SK-N-SH (cell line): ENCODE measurements at regions not wholly inside any gene's neighbourhood (a gene's known extent, or its start where the extent isn't known, plus 50 kb on each side); places are given as distances from the start of the nearest gene placed in this dataset.

Source experiments
- CTCF ChIA-PET: fragments of 300-600, 350-600 bp; formaldehyde crosslinking; extraction: SDS; loops from one replicate; lab custom pipeline; 2021; lab: Yijun Ruan, JAX
- POLR2A ChIA-PET: fragments of 350-600 bp; sonication (Branson Sonifier 250); formaldehyde crosslinking; extraction: SDS; loops from one replicate; lab custom pipeline; 2020; ENCODE audit warnings: antibody characterized with exemption, inconsistent platforms; lab: Yijun Ruan, JAX
- DNase-seq: peaks from one replicate; pipeline ENCODE4 v3.0.0; 2012
- H2AFZ ChIP-seq: fragments of 200-600 bp; sonication (generic); 2 replicates; pipeline ENCODE4 v1.8.1; 2016; ENCODE audit warnings: antibody characterized with exemption, mild to moderate bottlenecking, low read depth
- H3F3A ChIP-seq: fragments of 200-600 bp; sonication (generic); replicated peaks from 2 replicates; pipeline ENCODE3; 2016; ENCODE audit warnings: antibody characterized with exemption, mild to moderate bottlenecking; ENCODE audit not compliant: insufficient read depth
- H3K27ac ChIP-seq, 2 experiments: fragments of 200-500 bp in 1 of 2; fragments of 200-600 bp in 1 of 2; sonication (Bioruptor generic) in 1 of 2; sonication (generic), shearing (Covaris generic) in 1 of 2; 2 replicates each; pipeline versions ENCODE4 v1.5.1 to v1.6.1; 2014 to 2016; ENCODE audit warnings: low read depth in 2 of 2, inconsistent platforms in 1 of 2, low read length in 1 of 2, mild to moderate bottlenecking in 1 of 2, mixed read lengths in 1 of 2
- H3K27me3 ChIP-seq: fragments of 200-600 bp; sonication (generic), shearing (Covaris generic); 2 replicates; pipeline ENCODE4 v1.6.1; 2016; ENCODE audit warnings: mixed run types; ENCODE audit not compliant: insufficient read depth
- H3K36me3 ChIP-seq, 2 experiments: fragments of 200-500 bp in 1 of 2; fragments of 200-600 bp in 1 of 2; sonication (Bioruptor generic) in 1 of 2; sonication (generic) in 1 of 2; replicated peaks in 1 of 2; 2 replicates each; pipeline versions ENCODE3 to v1.5.1; 2014 to 2016; ENCODE audit warnings: low read length in 1 of 2, mild to moderate bottlenecking in 1 of 2; ENCODE audit not compliant: insufficient read depth in 2 of 2, control insufficient read depth in 1 of 2
- H3K4me1 ChIP-seq, 2 experiments: fragments of 200-500 bp in 1 of 2; fragments of 200-600 bp in 1 of 2; sonication (Bioruptor generic) in 1 of 2; sonication (generic), shearing (Covaris generic) in 1 of 2; 2 replicates each; pipeline versions ENCODE4 v1.5.1 to v1.6.1; 2014 to 2016; ENCODE audit warnings: low read depth in 1 of 2, low read length in 1 of 2, mixed run types in 1 of 2; ENCODE audit not compliant: insufficient read depth in 2 of 2, control insufficient read depth in 1 of 2
- H3K4me2 ChIP-seq: fragments of 200-600 bp; sonication (generic), shearing (Covaris generic); 2 replicates; pipeline ENCODE4 v1.6.1; 2017; ENCODE audit warnings: mixed run types
- H3K4me3 ChIP-seq, 2 experiments: fragments of 200-500 bp in 1 of 2; fragments of 200-600 bp in 1 of 2; sonication (Bioruptor generic) in 1 of 2; sonication (generic), shearing (Covaris generic) in 1 of 2; 2 replicates each; pipeline versions ENCODE4 v1.5.1 to v1.8.1; 2014 to 2016; ENCODE audit warnings: low read depth in 2 of 2, inconsistent platforms in 1 of 2, low read length in 1 of 2, mild to moderate bottlenecking in 1 of 2, mixed read lengths in 1 of 2, moderate library complexity in 1 of 2
- H3K79me2 ChIP-seq: fragments of 200-600 bp; sonication (generic); 2 replicates; pipeline ENCODE4 v1.8.1; 2017; ENCODE audit warnings: mild to moderate bottlenecking; ENCODE audit not compliant: insufficient read depth
- H3K9ac ChIP-seq: fragments of 200-600 bp; sonication (generic); 2 replicates; pipeline ENCODE4 v1.6.1; 2017; ENCODE audit warnings: mixed run types
- H3K9me2 ChIP-seq: fragments of 200-600 bp; sonication (generic); 2 replicates; pipeline ENCODE4 v1.6.1; 2017; ENCODE audit warnings: mixed run types
- H3K9me3 ChIP-seq: fragments of 200-600 bp; sonication (generic); 2 replicates; pipeline ENCODE4 v1.6.1; 2017; ENCODE audit warnings: mixed run types, mild to moderate bottlenecking, moderate library complexity
- H4K20me1 ChIP-seq: fragments of 200-600 bp; sonication (generic); 2 replicates; pipeline ENCODE4 v1.6.1; 2017; ENCODE audit warnings: mild to moderate bottlenecking, mixed run types; ENCODE audit not compliant: insufficient read depth
- CHD2 ChIP-seq: fragments of 150-350 bp; IDR thresholded peaks from 2 replicates; pipeline ENCODE4 v1.6.1; 2018; ENCODE audit warnings: low read length; ENCODE audit not compliant: partially characterized antibody
- EP300 ChIP-seq, 2 experiments: IDR thresholded peaks; 2 replicates each; pipeline versions ENCODE4 v1.4.0 to v1.6.1; 2012; ENCODE audit warnings: borderline replicate concordance in 1 of 2, low read depth in 1 of 2, low read length in 1 of 2
- EZH2phosphoT487 ChIP-seq: fragments of 200-600 bp; sonication (generic); IDR thresholded peaks from 2 replicates; pipeline ENCODE4 v1.6.1; 2017; ENCODE audit warnings: low read depth, mixed run types, mild to moderate bottlenecking, antibody characterized with exemption, moderate library complexity, borderline replicate concordance
- FOSL2 ChIP-seq: IDR thresholded peaks from 2 replicates; pipeline ENCODE4 v1.4.0; 2012; ENCODE audit warnings: low read depth, mild to moderate bottlenecking, moderate library complexity, borderline replicate concordance
- FOXJ3 ChIP-seq: sonication (generic); formaldehyde crosslinking; IDR thresholded peaks from 2 replicates; pipeline ENCODE4 v1.5.1; 2020; ENCODE audit warnings: mild to moderate bottlenecking, missing genetic modification reagents
- FOXM1 ChIP-seq: IDR thresholded peaks from 2 replicates; pipeline ENCODE4 v1.4.0; 2012; ENCODE audit warnings: low read depth, mild to moderate bottlenecking
- GABPA ChIP-seq: IDR thresholded peaks from 2 replicates; pipeline ENCODE4 v1.4.0; 2012; ENCODE audit warnings: low read depth, mild to moderate bottlenecking
- JUND ChIP-seq: IDR thresholded peaks from 2 replicates; pipeline ENCODE4 v1.4.0; 2012
- MEF2A ChIP-seq: IDR thresholded peaks from 2 replicates; pipeline ENCODE4 v1.4.0; 2012; ENCODE audit warnings: low read depth, borderline replicate concordance
- MXI1 ChIP-seq: IDR thresholded peaks from 2 replicates; pipeline ENCODE4 v1.6.1; 2012; ENCODE audit warnings: mild to moderate bottlenecking, low read depth, low read length, improper control_type of control experiment
- NFIC ChIP-seq: IDR thresholded peaks from 2 replicates; pipeline ENCODE4 v1.4.0; 2012; ENCODE audit warnings: borderline replicate concordance
- NRF1 ChIP-seq: IDR thresholded peaks from 2 replicates; pipeline ENCODE4 v1.6.1; 2012; ENCODE audit warnings: low read depth, mild to moderate bottlenecking, low read length
- SIN3A ChIP-seq: IDR thresholded peaks from 2 replicates; pipeline ENCODE4 v1.6.1; 2012; ENCODE audit warnings: low read depth, mild to moderate bottlenecking, low read length, moderate library complexity, borderline replicate concordance
- TEAD4 ChIP-seq: IDR thresholded peaks from 2 replicates; pipeline ENCODE4 v1.4.0; 2012; ENCODE audit warnings: mild to moderate bottlenecking, borderline replicate concordance; ENCODE audit not compliant: insufficient read depth
- USF2 ChIP-seq: fragments of 150-350 bp; IDR thresholded peaks from 2 replicates; pipeline ENCODE4 v1.6.1; 2017; ENCODE audit warnings: antibody characterized with exemption, low read length, low read depth, borderline replicate concordance
- WGBS: methylation state at CpG from one replicate; pipeline ENCODE4 v1.1.6; 2017; ENCODE audit warnings: low lambda C conversion rate; 5-methylcytosine and 5-hydroxymethylcytosine counted together
- TF ChIP-seq, protein P1 (sequence below): IDR thresholded peaks from 2 replicates; pipeline ENCODE4 v1.4.0; 2012; ENCODE audit warnings: low read depth, borderline replicate concordance
- TF ChIP-seq, protein P2 (sequence below): fragments of 150-350 bp; IDR thresholded peaks from 2 replicates; pipeline ENCODE4 v1.6.1; 2016; ENCODE audit warnings: mild to moderate bottlenecking, low read depth, low read length
- TF ChIP-seq, protein P3 (sequence below): IDR thresholded peaks from 2 replicates; pipeline ENCODE4; 2012

DNA sequence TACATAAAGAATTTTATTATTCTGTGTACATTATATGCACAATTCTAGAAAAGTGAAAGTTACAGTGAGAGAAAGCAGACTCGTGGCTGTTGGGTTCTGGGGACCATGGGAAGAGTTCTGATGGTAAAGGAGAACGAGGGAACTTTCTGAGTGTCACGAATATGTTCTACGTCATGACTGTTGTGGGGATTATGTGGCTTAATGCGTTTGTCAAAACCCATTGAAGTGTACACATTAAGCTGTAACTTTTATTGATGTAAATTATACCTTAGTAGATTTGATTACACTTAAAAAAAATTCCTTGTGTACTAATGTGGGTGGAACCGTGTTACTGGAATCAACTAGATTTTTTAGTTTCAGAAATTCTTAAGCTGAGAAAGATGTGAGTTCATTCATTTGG lies 426.1 kb downstream of the DSC3 start:
- Histone ChIP-seq H3K36me3 (no peaks in the 10 kb centered on the region), H4K20me1 (no peaks in the 10 kb centered on the region), H3K9ac (no peak overlapping the region), H3K79me2 (no peaks in the 10 kb centered on the region; the same call in 1 of the 2 replicates), H3K4me2 (no peak overlapping the region), H3K27ac (no peak overlapping the region), H2AFZ (no peak overlapping the region), H3K4me1 (no peaks in the 10 kb centered on the region), H3K9me3 (no peaks in the 10 kb centered on the region), H3F3A (no peaks in the 10 kb centered on the region), H3K9me2 (no peaks in the 10 kb centered on the region), H3K27me3 (no peaks in the 10 kb centered on the region), H3K4me3 (no peak overlapping the region)
- TF ChIP-seq, protein P1, sequence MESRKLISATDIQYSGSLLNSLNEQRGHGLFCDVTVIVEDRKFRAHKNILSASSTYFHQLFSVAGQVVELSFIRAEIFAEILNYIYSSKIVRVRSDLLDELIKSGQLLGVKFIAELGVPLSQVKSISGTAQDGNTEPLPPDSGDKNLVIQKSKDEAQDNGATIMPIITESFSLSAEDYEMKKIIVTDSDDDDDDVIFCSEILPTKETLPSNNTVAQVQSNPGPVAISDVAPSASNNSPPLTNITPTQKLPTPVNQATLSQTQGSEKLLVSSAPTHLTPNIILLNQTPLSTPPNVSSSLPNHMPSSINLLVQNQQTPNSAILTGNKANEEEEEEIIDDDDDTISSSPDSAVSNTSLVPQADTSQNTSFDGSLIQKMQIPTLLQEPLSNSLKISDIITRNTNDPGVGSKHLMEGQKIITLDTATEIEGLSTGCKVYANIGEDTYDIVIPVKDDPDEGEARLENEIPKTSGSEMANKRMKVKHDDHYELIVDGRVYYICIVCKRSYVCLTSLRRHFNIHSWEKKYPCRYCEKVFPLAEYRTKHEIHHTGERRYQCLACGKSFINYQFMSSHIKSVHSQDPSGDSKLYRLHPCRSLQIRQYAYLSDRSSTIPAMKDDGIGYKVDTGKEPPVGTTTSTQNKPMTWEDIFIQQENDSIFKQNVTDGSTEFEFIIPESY, result no peak
- TF ChIP-seq, protein P2, sequence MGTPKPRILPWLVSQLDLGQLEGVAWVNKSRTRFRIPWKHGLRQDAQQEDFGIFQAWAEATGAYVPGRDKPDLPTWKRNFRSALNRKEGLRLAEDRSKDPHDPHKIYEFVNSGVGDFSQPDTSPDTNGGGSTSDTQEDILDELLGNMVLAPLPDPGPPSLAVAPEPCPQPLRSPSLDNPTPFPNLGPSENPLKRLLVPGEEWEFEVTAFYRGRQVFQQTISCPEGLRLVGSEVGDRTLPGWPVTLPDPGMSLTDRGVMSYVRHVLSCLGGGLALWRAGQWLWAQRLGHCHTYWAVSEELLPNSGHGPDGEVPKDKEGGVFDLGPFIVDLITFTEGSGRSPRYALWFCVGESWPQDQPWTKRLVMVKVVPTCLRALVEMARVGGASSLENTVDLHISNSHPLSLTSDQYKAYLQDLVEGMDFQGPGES, result no peak
- TF ChIP-seq USF2 (no peak), NFIC (no peak), SIN3A (no peak), MXI1 (no peak), GABPA (no peak), JUND (no peak), CHD2 (no peak)
- TF ChIP-seq, protein P3, sequence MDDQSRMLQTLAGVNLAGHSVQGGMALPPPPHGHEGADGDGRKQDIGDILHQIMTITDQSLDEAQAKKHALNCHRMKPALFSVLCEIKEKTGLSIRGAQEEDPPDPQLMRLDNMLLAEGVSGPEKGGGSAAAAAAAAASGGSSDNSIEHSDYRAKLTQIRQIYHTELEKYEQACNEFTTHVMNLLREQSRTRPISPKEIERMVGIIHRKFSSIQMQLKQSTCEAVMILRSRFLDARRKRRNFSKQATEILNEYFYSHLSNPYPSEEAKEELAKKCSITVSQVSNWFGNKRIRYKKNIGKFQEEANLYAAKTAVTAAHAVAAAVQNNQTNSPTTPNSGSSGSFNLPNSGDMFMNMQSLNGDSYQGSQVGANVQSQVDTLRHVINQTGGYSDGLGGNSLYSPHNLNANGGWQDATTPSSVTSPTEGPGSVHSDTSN, result no peak
- ChIA-PET CTCF (no interaction called here), POLR2A (no interaction called here)
- 39% methylated on average over 6 of the region's 6 CpGs for WGBS
- DNase-seq, result no peak

GRCh38 chr18:30613467-30613801 lies 429.1 kb downstream of the DSC3 start:
- H3K4me1 ChIP-seq, result no peaks in the 10 kb centered on the region
- 5% methylated on average over 2 of the region's 2 CpGs for WGBS
- no peaks in the 10 kb centered on the region for H3K9me3 ChIP-seq
- H3K27me3 ChIP-seq, result no peaks in the 10 kb centered on the region
- DNase-seq, result no peak
- no peak overlapping the region for H3K9ac ChIP-seq
- no peaks in the 10 kb centered on the region for H3K9me2 ChIP-seq
- no peaks in the 10 kb centered on the region; the same call in 1 of the 2 replicates for H3K79me2 ChIP-seq
- CTCF ChIA-PET, result no interaction called here
- POLR2A ChIA-PET, result no interaction called here
- H3K4me3 ChIP-seq, result no peak overlapping the region
- no peak overlapping the region for H2AFZ ChIP-seq
- no peaks in the 10 kb centered on the region for H3F3A ChIP-seq
- no peaks in the 10 kb centered on the region for H3K36me3 ChIP-seq
- H3K4me2 ChIP-seq, result no peak overlapping the region
- H4K20me1 ChIP-seq, result no peaks in the 10 kb centered on the region
- no peak overlapping the region for H3K27ac ChIP-seq
- TF ChIP-seq USF2 (no peak), EZH2phosphoT487 (no peak), FOXJ3 (CRISPR knock-in tag) (no peak), EP300 (IDR thresholded peaks at IDR 0.05; ENCODE audit: borderline replicate concordance in 1 of 2, low read depth in 1 of 2, low read length in 1 of 2) (no peak), FOXM1 (no peak), MEF2A (no peak), MXI1 (no peak), TEAD4 (no peak), NRF1 (no peak), FOSL2 (no peak)
- TF ChIP-seq, protein P3, result no peak
- TF ChIP-seq, protein P1, result no peak
